ENCODE measurements at regions not wholly inside any gene's neighbourhood (a gene's known extent, or its start where the extent isn't known, plus 50 kb on each side); places are given as distances from the start of the nearest gene placed in this dataset.
"Not testable (repeated sequence)": the region's sequence is repeated elsewhere in the genome, so short reads cannot be mapped to it uniquely, and the experiment has no call there.

DNA sequence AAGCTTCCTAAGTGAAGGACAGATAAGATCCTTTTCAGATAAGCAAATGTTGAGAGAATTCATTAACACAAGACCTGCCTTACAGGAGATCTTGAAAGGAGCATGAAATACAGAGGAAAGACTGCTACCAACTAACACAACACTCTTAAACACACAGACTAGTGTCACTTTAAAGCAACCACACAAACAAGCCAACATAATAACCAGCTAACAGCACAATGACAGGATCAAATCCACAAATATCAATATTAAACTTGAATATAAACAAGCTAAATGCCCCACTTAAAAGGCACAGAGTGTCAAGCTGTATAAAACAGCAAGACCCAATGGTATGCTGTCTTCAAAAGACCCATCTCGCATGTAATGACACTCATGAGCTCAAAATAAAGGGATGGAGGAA is 70.8 kb upstream of the HMGXB4 start:
- WGBS (ENCODE audit: insufficient coverage), result 100% methylated on average over 1 of the region's 1 CpG
- no peaks in the 10 kb centered on the region for H3K4me1 ChIP-seq (ENCODE audit: control insufficient read depth in 1 of 2, insufficient read depth in 2 of 2, low read length in 2 of 2)
- H3K4me1 Mint-ChIP-seq, result no peaks in the 10 kb centered on the region
- no peak overlapping the region for H3K9ac ChIP-seq (ENCODE audit: insufficient read depth, low read length, poor library complexity, severe bottlenecking)
- H3K4me3 Mint-ChIP-seq, result no peak overlapping the region
- H3K27me3 ChIP-seq (ENCODE audit: control insufficient read depth in 2 of 2, insufficient read depth in 2 of 2, low read length in 2 of 2), result no peaks in the 10 kb centered on the region
- no peak overlapping the region for H3K4me3 ChIP-seq (replicated peaks in 1 of 3; ENCODE audit: low read depth in 2 of 3, low read length in 3 of 3)
- H3K36me3 ChIP-seq (replicated peaks in 1 of 2; ENCODE audit: control insufficient read depth in 1 of 2, insufficient read depth in 2 of 2, low read length in 2 of 2), result no peaks in the 10 kb centered on the region
- H3K27me3 Mint-ChIP-seq (ENCODE audit: low read depth in 3 of 3), result peaks cover 0 to under 1% (median 0%) of the 10 kb centered on the region in 3 donors
- no peak for DNase-seq
- intact Hi-C loops (cut with micrococcal nuclease), result no loop called here
- no peak overlapping the region for H3K27ac Mint-ChIP-seq
- TF ChIP-seq CTCF (IDR thresholded peaks at IDR 0.05), result no peak
- H3K9me3 Mint-ChIP-seq, result peaks cover 3 to 38% (median 23%) of the 10 kb centered on the region in 7 donors
- H3K4me2 ChIP-seq (replicated peaks; ENCODE audit: extremely low read depth, low read length, poor library complexity, severe bottlenecking), result no peak overlapping the region
- H3K9me3 ChIP-seq (replicated peaks in 1 of 2; ENCODE audit: control insufficient read depth in 1 of 2, insufficient read depth in 1 of 2, low read length in 2 of 2), result peaks cover 15 to 21% of the 10 kb centered on the region in 2 donors
- H4K20me1 ChIP-seq (ENCODE audit: insufficient read depth, low read length), result no peaks in the 10 kb centered on the region
- no peak overlapping the region for H2AFZ ChIP-seq (ENCODE audit: insufficient read depth, low read depth, low read length, poor library complexity, severe bottlenecking)
- H3K36me3 Mint-ChIP-seq, result no peaks in the 10 kb centered on the region
- H3K79me2 ChIP-seq (ENCODE audit: insufficient read depth, low read length), result no peaks in the 10 kb centered on the region
- H3K27ac ChIP-seq (ENCODE audit: low read depth in 1 of 2, low read length in 2 of 2), result no peak overlapping the region

- H4K20me1 ChIP-seq (ENCODE audit: insufficient read depth, low read length); DNase-seq; H2AFZ ChIP-seq (ENCODE audit: insufficient read depth, low read depth, low read length, poor library complexity, severe bottlenecking); H3K4me1 ChIP-seq (ENCODE audit: control insufficient read depth in 1 of 2, insufficient read depth in 2 of 2, low read length in 2 of 2); H3K36me3 ChIP-seq (replicated peaks in 1 of 2; ENCODE audit: control insufficient read depth in 1 of 2, insufficient read depth in 2 of 2, low read length in 2 of 2); H3K79me2 ChIP-seq (ENCODE audit: insufficient read depth, low read length); H3K4me3 ChIP-seq (replicated peaks in 1 of 3; ENCODE audit: low read depth in 2 of 3, low read length in 3 of 3); H3K4me2 ChIP-seq (replicated peaks; ENCODE audit: extremely low read depth, low read length, poor library complexity, severe bottlenecking); H3K27me3 ChIP-seq (ENCODE audit: control insufficient read depth in 2 of 2, insufficient read depth in 2 of 2, low read length in 2 of 2); intact Hi-C loops (cut with micrococcal nuclease); H3K27ac Mint-ChIP-seq; H3K27ac ChIP-seq (ENCODE audit: low read depth in 1 of 2, low read length in 2 of 2); H3K36me3 Mint-ChIP-seq; H3K4me1 Mint-ChIP-seq; H3K9ac ChIP-seq (ENCODE audit: insufficient read depth, low read length, poor library complexity, severe bottlenecking); H3K4me3 Mint-ChIP-seq; H3K27me3 Mint-ChIP-seq (ENCODE audit: low read depth in 3 of 3): not testable (repeated sequence)
- H3K9me3 Mint-ChIP-seq, result peaks cover 8 to 43% (median 28%) of the 10 kb centered on the region in 7 donors
- H3K9me3 ChIP-seq (replicated peaks in 1 of 2; ENCODE audit: control insufficient read depth in 1 of 2, insufficient read depth in 1 of 2, low read length in 2 of 2), result peaks cover 15 to 21% of the 10 kb centered on the region in 2 donors
- WGBS (ENCODE audit: insufficient coverage), result no CpG with 5 or more reads among the region's 1 CpG
Observed at GRCh38 chr22:35188930-35189329, 68.4 kb upstream of the HMGXB4 start.
